ENCODE measurements at regions not wholly inside any gene's neighbourhood (a gene's known extent, or its start where the extent isn't known, plus 50 kb on each side); places are given as distances from the start of the nearest gene placed in this dataset.

DNA sequence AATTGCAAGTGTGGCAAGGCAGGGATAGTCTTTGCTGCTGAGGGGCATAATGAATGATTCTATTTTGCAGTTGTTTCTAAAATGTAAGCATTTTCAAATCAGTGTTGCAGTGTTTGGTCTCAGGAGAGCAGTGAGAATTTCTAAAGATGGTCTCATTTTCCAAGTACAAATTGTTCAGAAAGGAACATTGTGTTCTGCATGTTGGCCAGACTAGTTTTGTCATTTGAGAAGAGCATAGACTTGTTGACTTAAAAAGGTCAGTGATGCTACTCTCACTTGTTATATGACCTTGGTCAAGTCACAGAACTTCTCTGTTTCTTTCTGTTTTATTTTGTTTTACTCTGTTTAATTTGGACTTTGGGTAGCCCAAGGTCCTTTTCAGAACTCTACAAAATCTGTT is 344.6 kb downstream of the OSTF1 start:
- Histone ChIP-seq H3K27ac (peak overlapping the region; percentile 39), H2AFZ (no peak overlapping the region), H3K4me1 (peaks cover 5% of the 10 kb centered on the region), H3K27me3 (ENCODE audit: control insufficient read depth, insufficient read depth, low read length) (no peaks in the 10 kb centered on the region), H3K36me3 (ENCODE audit: control insufficient read depth, insufficient read depth, low read length) (no peaks in the 10 kb centered on the region), H3K4me3 (ENCODE audit: low read depth, low read length) (no peak overlapping the region), H3K79me2 (no peaks in the 10 kb centered on the region), H3K9me3 (ENCODE audit: control insufficient read depth, low read length) (no peaks in the 10 kb centered on the region), H3K4me2 (ENCODE audit: low read length) (no peak overlapping the region), H3K9ac (no peak overlapping the region)
- TF ChIP-seq CTCF (IDR thresholded peaks at IDR 0.05) = no peak

GRCh38 chr9:75438716-75439115 is 350.4 kb downstream of the OSTF1 start:
- no peak for TF ChIP-seq CTCF (IDR thresholded peaks at IDR 0.05)
- Histone ChIP-seq H3K4me2 (ENCODE audit: low read length) (no peak overlapping the region), H3K27me3 (ENCODE audit: control insufficient read depth, insufficient read depth, low read length) (no peaks in the 10 kb centered on the region), H3K9me3 (ENCODE audit: control insufficient read depth, low read length) (no peaks in the 10 kb centered on the region), H3K36me3 (ENCODE audit: control insufficient read depth, insufficient read depth, low read length) (no peaks in the 10 kb centered on the region), H3K9ac (no peak overlapping the region), H3K4me3 (ENCODE audit: low read depth, low read length) (no peak overlapping the region), H2AFZ (no peak overlapping the region), H3K4me1 (no peaks in the 10 kb centered on the region), H3K79me2 (no peaks in the 10 kb centered on the region), H3K27ac (no peak overlapping the region)

- no peaks in the 10 kb centered on the region for H3K9me3 ChIP-seq (ENCODE audit: control insufficient read depth, low read length)
- no peak for TF ChIP-seq CTCF (IDR thresholded peaks at IDR 0.05)
- no peaks in the 10 kb centered on the region for H3K36me3 ChIP-seq (ENCODE audit: control insufficient read depth, insufficient read depth, low read length)
- H3K4me1 ChIP-seq = no peaks in the 10 kb centered on the region
- H2AFZ ChIP-seq = no peak overlapping the region
- no peaks in the 10 kb centered on the region for H3K79me2 ChIP-seq
- no peak overlapping the region for H3K4me2 ChIP-seq (ENCODE audit: low read length)
- H3K27me3 ChIP-seq (ENCODE audit: control insufficient read depth, insufficient read depth, low read length) = no peaks in the 10 kb centered on the region
- no peak overlapping the region for H3K4me3 ChIP-seq (ENCODE audit: low read depth, low read length)
- H3K27ac ChIP-seq = no peak overlapping the region
- H3K9ac ChIP-seq = no peak overlapping the region
Observed at GRCh38 chr9:75440914-75441313, 352.6 kb downstream of the OSTF1 start.

GRCh38 chr9:75445144-75445543 is 356.8 kb downstream of the OSTF1 start:
- H3K27me3 ChIP-seq (ENCODE audit: control insufficient read depth, insufficient read depth, low read length) = no peaks in the 10 kb centered on the region
- H3K79me2 ChIP-seq = no peaks in the 10 kb centered on the region
- H3K4me1 ChIP-seq = peaks cover 4% of the 10 kb centered on the region
- no peak overlapping the region for H3K27ac ChIP-seq
- no peak overlapping the region for H3K4me3 ChIP-seq (ENCODE audit: low read depth, low read length)
- no peaks in the 10 kb centered on the region for H3K36me3 ChIP-seq (ENCODE audit: control insufficient read depth, insufficient read depth, low read length)
- no peak overlapping the region for H3K9ac ChIP-seq
- H2AFZ ChIP-seq = no peak overlapping the region
- TF ChIP-seq CTCF (IDR thresholded peaks at IDR 0.05) = no peak
- H3K9me3 ChIP-seq (ENCODE audit: control insufficient read depth, low read length) = no peaks in the 10 kb centered on the region
- H3K4me2 ChIP-seq (ENCODE audit: low read length) = no peak overlapping the region

- Histone ChIP-seq H3K36me3 (ENCODE audit: control insufficient read depth, insufficient read depth, low read length) (no peaks in the 10 kb centered on the region), H3K27ac (no peak overlapping the region), H3K27me3 (ENCODE audit: control insufficient read depth, insufficient read depth, low read length) (no peaks in the 10 kb centered on the region), H3K9ac (no peak overlapping the region), H3K4me2 (ENCODE audit: low read length) (no peak overlapping the region), H3K79me2 (no peaks in the 10 kb centered on the region), H3K9me3 (ENCODE audit: control insufficient read depth, low read length) (no peaks in the 10 kb centered on the region), H3K4me1 (peaks cover 4% of the 10 kb centered on the region), H2AFZ (no peak overlapping the region), H3K4me3 (ENCODE audit: low read depth, low read length) (no peak overlapping the region)
- no peak for TF ChIP-seq CTCF (IDR thresholded peaks at IDR 0.05)
Observed at GRCh38 chr9:75447281-75447680, 359.0 kb downstream of the OSTF1 start.
